Astrocyte (in vitro differentiated cells and primary cell): ENCODE measurements at regions not wholly inside any gene's neighbourhood (a gene's known extent, or its start where the extent isn't known, plus 50 kb on each side); places are given as distances from the start of the nearest gene placed in this dataset.
A peak's percentile ranks its signal among the peaks of the same experiment; 100 is the strongest.

Experiments
- DNase-seq: peaks from one replicate; pipeline ENCODE4 v3.0.0-alpha.2; 2010; ENCODE audit warnings: low read depth
- FAIRE-seq: peaks from 2 replicates; lab custom pipeline; 2011; peaks lifted over from hg19 to GRCh38; lab: Jason Lieb, UNC
- H2AFZ ChIP-seq: 2 replicates; pipeline ENCODE4 v1.6.0; 2012; ENCODE audit warnings: low read depth, low read length, inconsistent platforms
- H3K27ac ChIP-seq: 2 replicates; pipeline ENCODE4 v1.5.1; 2011; ENCODE audit warnings: low read depth, low read length, inconsistent platforms
- H3K27me3 ChIP-seq: 2 replicates; pipeline ENCODE4 v1.6.0; 2011; ENCODE audit warnings: low read length, inconsistent platforms; ENCODE audit not compliant: insufficient read depth
- H3K36me3 ChIP-seq: 2 replicates; pipeline ENCODE4 v1.5.1; 2011; ENCODE audit warnings: low read length, inconsistent platforms; ENCODE audit not compliant: insufficient read depth
- H3K4me1 ChIP-seq: 2 replicates; pipeline ENCODE4 v1.5.1; 2011; ENCODE audit warnings: low read length, inconsistent platforms; ENCODE audit not compliant: insufficient read depth
- H3K4me2 ChIP-seq: 2 replicates; pipeline ENCODE4 v1.6.0; 2012; ENCODE audit warnings: low read length, inconsistent platforms
- H3K4me3 ChIP-seq: 2 replicates; pipeline ENCODE4 v1.5.1; 2011; ENCODE audit warnings: low read depth, mild to moderate bottlenecking, low read length, inconsistent platforms; ENCODE audit not compliant: insufficient read depth
- H3K79me2 ChIP-seq: 2 replicates; pipeline ENCODE4 v1.6.0; 2012; ENCODE audit warnings: mild to moderate bottlenecking, low read length, inconsistent platforms; ENCODE audit not compliant: insufficient read depth
- H3K9ac ChIP-seq: 2 replicates; pipeline ENCODE4 v1.6.0; 2012; ENCODE audit warnings: mild to moderate bottlenecking, low read length, inconsistent platforms
- H3K9me3 ChIP-seq: 2 replicates; pipeline ENCODE4 v1.5.1; 2012; ENCODE audit warnings: low read depth, mild to moderate bottlenecking, low read length, inconsistent platforms; ENCODE audit not compliant: insufficient read depth
- H4K20me1 ChIP-seq: 2 replicates; pipeline ENCODE4 v1.6.0; 2012; ENCODE audit warnings: low read length, inconsistent platforms; ENCODE audit not compliant: insufficient read depth
- H3K27ac Mint-ChIP-seq: one replicate; pipeline ENCODE4 v1.8.0; 2021; ENCODE audit warnings: mild to moderate bottlenecking, mixed read lengths; ENCODE audit not compliant: unreplicated experiment
- H3K27me3 Mint-ChIP-seq: one replicate; pipeline ENCODE4 v1.8.0; 2021; ENCODE audit warnings: low read depth, mixed read lengths; ENCODE audit not compliant: unreplicated experiment
- H3K36me3 Mint-ChIP-seq: one replicate; pipeline ENCODE4 v1.8.0; 2021; ENCODE audit warnings: low read depth, mixed read lengths; ENCODE audit not compliant: unreplicated experiment
- H3K4me1 Mint-ChIP-seq: one replicate; pipeline ENCODE4 v1.8.0; 2021; ENCODE audit warnings: low read depth, mixed read lengths; ENCODE audit not compliant: unreplicated experiment
- H3K4me3 Mint-ChIP-seq: one replicate; pipeline ENCODE4 v1.8.0; 2021; ENCODE audit warnings: mild to moderate bottlenecking, moderate library complexity, mixed read lengths; ENCODE audit not compliant: unreplicated experiment
- H3K9me3 Mint-ChIP-seq: one replicate; pipeline ENCODE4 v1.8.0; 2021; ENCODE audit warnings: mild to moderate bottlenecking, mixed read lengths; ENCODE audit not compliant: unreplicated experiment
- EZH2 ChIP-seq: IDR thresholded peaks from 2 replicates; pipeline ENCODE4 v1.6.1; 2012; ENCODE audit warnings: mild to moderate bottlenecking, low read length, inconsistent platforms; ENCODE audit not compliant: insufficient read depth
- TF ChIP-seq, protein P1 (sequence below): IDR thresholded peaks from 2 replicates; pipeline ENCODE4 v1.5.1; 2011; ENCODE audit warnings: low read depth, mild to moderate bottlenecking, inconsistent platforms, low read length, moderate library complexity; ENCODE audit not compliant: insufficient read depth

DNA sequence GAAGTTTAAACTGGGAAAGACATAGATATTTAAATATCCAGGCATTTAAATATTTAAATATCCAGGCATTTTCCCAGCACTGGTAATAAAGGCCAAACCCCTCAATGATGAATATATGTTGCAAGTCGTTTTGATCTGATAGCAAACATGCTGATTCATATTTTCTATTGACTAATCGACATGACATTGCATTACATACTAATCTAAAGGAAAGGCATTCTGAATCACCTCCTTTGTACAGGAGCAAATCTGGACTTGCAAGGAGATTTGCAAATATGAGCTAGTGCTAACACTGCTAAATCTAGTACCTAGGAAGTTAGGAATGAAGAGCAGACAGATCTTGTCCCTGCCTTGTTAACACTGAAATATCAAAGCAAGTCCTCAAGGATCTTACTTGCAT is 207.3 kb downstream of the SLC7A11 start:
- Histone ChIP-seq H3K27ac (no peak overlapping the region), H3K4me1 (peaks cover 11% of the 10 kb centered on the region), H3K4me3 (no peak overlapping the region), H4K20me1 (no peaks in the 10 kb centered on the region), H3K9me3 (no peaks in the 10 kb centered on the region), H3K27me3 (no peaks in the 10 kb centered on the region), H3K4me2 (no peak overlapping the region), H3K36me3 (no peaks in the 10 kb centered on the region), H3K9ac (no peak overlapping the region), H3K79me2 (no peaks in the 10 kb centered on the region), H2AFZ (no peak overlapping the region)
- Mint-ChIP-seq H3K27ac (no peak overlapping the region), H3K27me3 (no peaks in the 10 kb centered on the region), H3K4me3 (no peak overlapping the region), H3K36me3 (no peaks in the 10 kb centered on the region), H3K4me1 (no peaks in the 10 kb centered on the region), H3K9me3 (no peaks in the 10 kb centered on the region)
- DNase-seq (peak; percentile 55), FAIRE-seq (peak; percentile 41)
- TF ChIP-seq, protein P1, sequence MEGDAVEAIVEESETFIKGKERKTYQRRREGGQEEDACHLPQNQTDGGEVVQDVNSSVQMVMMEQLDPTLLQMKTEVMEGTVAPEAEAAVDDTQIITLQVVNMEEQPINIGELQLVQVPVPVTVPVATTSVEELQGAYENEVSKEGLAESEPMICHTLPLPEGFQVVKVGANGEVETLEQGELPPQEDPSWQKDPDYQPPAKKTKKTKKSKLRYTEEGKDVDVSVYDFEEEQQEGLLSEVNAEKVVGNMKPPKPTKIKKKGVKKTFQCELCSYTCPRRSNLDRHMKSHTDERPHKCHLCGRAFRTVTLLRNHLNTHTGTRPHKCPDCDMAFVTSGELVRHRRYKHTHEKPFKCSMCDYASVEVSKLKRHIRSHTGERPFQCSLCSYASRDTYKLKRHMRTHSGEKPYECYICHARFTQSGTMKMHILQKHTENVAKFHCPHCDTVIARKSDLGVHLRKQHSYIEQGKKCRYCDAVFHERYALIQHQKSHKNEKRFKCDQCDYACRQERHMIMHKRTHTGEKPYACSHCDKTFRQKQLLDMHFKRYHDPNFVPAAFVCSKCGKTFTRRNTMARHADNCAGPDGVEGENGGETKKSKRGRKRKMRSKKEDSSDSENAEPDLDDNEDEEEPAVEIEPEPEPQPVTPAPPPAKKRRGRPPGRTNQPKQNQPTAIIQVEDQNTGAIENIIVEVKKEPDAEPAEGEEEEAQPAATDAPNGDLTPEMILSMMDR, result no peak
- no peak for TF ChIP-seq EZH2

DNA sequence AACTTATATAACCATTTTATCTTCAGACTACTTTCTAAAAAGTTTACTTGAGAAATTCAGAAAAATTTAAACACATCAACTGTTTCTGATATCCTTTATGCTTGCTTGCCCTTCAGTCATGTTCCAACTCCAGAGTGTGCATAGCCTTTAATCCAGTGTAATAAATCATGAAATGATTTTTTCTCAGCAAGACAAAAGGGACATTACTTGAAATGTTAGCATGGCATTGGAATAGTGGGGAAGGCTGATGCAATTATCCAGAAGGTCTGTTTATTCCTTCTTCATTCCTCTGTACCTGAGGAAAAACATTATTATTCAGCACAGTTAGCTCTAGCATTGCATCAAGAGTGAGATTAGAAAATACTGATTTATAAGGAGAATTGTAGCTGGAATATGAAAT is 209.9 kb downstream of the SLC7A11 start:
- no peak overlapping the region for H2AFZ ChIP-seq
- H3K79me2 ChIP-seq, result no peaks in the 10 kb centered on the region
- Mint-ChIP-seq H3K9me3 (no peaks in the 10 kb centered on the region), H3K4me1 (no peaks in the 10 kb centered on the region), H3K27me3 (no peaks in the 10 kb centered on the region), H3K4me3 (no peak overlapping the region), H3K36me3 (no peaks in the 10 kb centered on the region), H3K27ac (no peak overlapping the region)
- no peaks in the 10 kb centered on the region for H4K20me1 ChIP-seq
- H3K9me3 ChIP-seq, result no peaks in the 10 kb centered on the region
- peaks cover 7% of the 10 kb centered on the region for H3K4me1 ChIP-seq
- no peak overlapping the region for H3K9ac ChIP-seq
- peak; percentile 29 for FAIRE-seq
- DNase-seq, result no peak
- H3K27ac ChIP-seq, result no peak overlapping the region
- H3K4me3 ChIP-seq, result no peak overlapping the region
- no peak overlapping the region for H3K4me2 ChIP-seq
- H3K27me3 ChIP-seq, result no peaks in the 10 kb centered on the region
- TF ChIP-seq, protein P1, result no peak
- TF ChIP-seq EZH2, result no peak
- H3K36me3 ChIP-seq, result no peaks in the 10 kb centered on the region

DNA sequence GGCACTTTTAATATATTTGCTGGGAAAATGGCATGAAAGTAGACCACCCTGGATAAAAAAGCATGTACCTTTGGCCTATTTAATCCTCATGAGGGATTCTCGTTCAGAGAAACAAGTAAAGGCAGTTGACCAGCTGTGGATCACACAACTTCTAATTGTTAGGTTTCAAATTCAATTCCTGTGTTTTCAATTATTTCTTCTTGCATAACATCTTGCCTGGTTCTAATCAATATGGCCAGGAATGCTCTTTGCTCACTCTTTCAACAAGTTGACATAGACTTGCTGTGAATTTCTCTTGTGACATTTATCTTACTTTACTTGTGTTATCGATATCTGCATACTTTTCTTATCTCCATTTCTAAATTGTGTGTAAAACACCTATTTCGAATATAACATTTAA is 211.8 kb downstream of the SLC7A11 start:
- Histone ChIP-seq H3K79me2 (no peaks in the 10 kb centered on the region), H3K36me3 (no peaks in the 10 kb centered on the region), H3K9ac (no peak overlapping the region), H3K4me3 (no peak overlapping the region), H3K27ac (no peak overlapping the region), H3K9me3 (no peaks in the 10 kb centered on the region), H3K4me2 (no peak overlapping the region), H2AFZ (no peak overlapping the region), H3K27me3 (no peaks in the 10 kb centered on the region), H3K4me1 (no peaks in the 10 kb centered on the region), H4K20me1 (no peaks in the 10 kb centered on the region)
- H3K9me3 Mint-ChIP-seq, result no peaks in the 10 kb centered on the region
- no peaks in the 10 kb centered on the region for H3K4me1 Mint-ChIP-seq
- FAIRE-seq (no peak), DNase-seq (no peak)
- TF ChIP-seq, protein P1, result no peak
- TF ChIP-seq EZH2, result no peak
- no peak overlapping the region for H3K4me3 Mint-ChIP-seq
- H3K27me3 Mint-ChIP-seq, result no peaks in the 10 kb centered on the region
- no peak overlapping the region for H3K27ac Mint-ChIP-seq
- no peaks in the 10 kb centered on the region for H3K36me3 Mint-ChIP-seq
